ENCODE measurements at regions not wholly inside any gene's neighbourhood (a gene's known extent, or its start where the extent isn't known, plus 50 kb on each side); places are given as distances from the start of the nearest gene placed in this dataset.

GRCh38 chr13:44211286-44211685, 162.3 kb upstream of the SERP2 start:
- TF ChIP-seq CTCF (IDR thresholded peaks at IDR 0.05) (no peak), POLR2A (IDR thresholded peaks at IDR 0.05) (no peak), POLR2AphosphoS5 (IDR thresholded peaks at IDR 0.05) (no peak)

Measured in suprapubic skin (tissue), 4 donors.